ENCODE measurements at regions not wholly inside any gene's neighbourhood (a gene's known extent, or its start where the extent isn't known, plus 50 kb on each side); places are given as distances from the start of the nearest gene placed in this dataset.

GRCh38 chr10:47130491-47130890 is 169.5 kb upstream of the GDF10 start:
- no peaks in the 10 kb centered on the region for H3K36me3 Mint-ChIP-seq (ENCODE audit: low read depth)
- H3K9me3 Mint-ChIP-seq, result no peaks in the 10 kb centered on the region
- no peak overlapping the region for H3K4me3 Mint-ChIP-seq
- intact Hi-C loops (cut with micrococcal nuclease), result no loop called here
- peaks cover 4% of the 10 kb centered on the region for H3K4me1 Mint-ChIP-seq
- no peak for ATAC-seq (ENCODE audit: low read depth)
- no peak for TF ChIP-seq CTCF (IDR thresholded peaks at IDR 0.05)
- POLR2A ChIA-PET, result no interaction called here
- CTCF ChIA-PET, result no interaction called here
- DNase-seq, result no peak
- H3K27me3 Mint-ChIP-seq, result no peaks in the 10 kb centered on the region
- H3K27ac Mint-ChIP-seq, result no peak overlapping the region

- Mint-ChIP-seq H3K36me3 (ENCODE audit: low read depth) (no peaks in the 10 kb centered on the region), H3K4me3 (no peak overlapping the region), H3K27ac (no peak overlapping the region), H3K4me1 (peaks cover 4% of the 10 kb centered on the region), H3K27me3 (no peaks in the 10 kb centered on the region), H3K9me3 (no peaks in the 10 kb centered on the region)
- DNase-seq, result no peak
- TF ChIP-seq CTCF (IDR thresholded peaks at IDR 0.05), result no peak
- POLR2A ChIA-PET, result no interaction called here
- intact Hi-C loops (cut with micrococcal nuclease), result no loop called here
- CTCF ChIA-PET, result no interaction called here
- no peak for ATAC-seq (ENCODE audit: low read depth)
Observed at GRCh38 chr10:47133871-47134570, 166.0 kb upstream of the GDF10 start.

- intact Hi-C loops (cut with micrococcal nuclease), result no loop called here
- H3K27me3 Mint-ChIP-seq, result no peaks in the 10 kb centered on the region
- DNase-seq, result no peak
- ATAC-seq (ENCODE audit: low read depth), result no peak
- H3K9me3 Mint-ChIP-seq, result no peaks in the 10 kb centered on the region
- no peaks in the 10 kb centered on the region for H3K36me3 Mint-ChIP-seq (ENCODE audit: low read depth)
- H3K4me1 Mint-ChIP-seq, result peaks cover 4% of the 10 kb centered on the region
- H3K27ac Mint-ChIP-seq, result no peak overlapping the region
- POLR2A ChIA-PET, result no interaction called here
- no peak for TF ChIP-seq CTCF (IDR thresholded peaks at IDR 0.05)
- no peak overlapping the region for H3K4me3 Mint-ChIP-seq
- CTCF ChIA-PET, result no interaction called here
Observed at GRCh38 chr10:47136866-47137265, 163.1 kb upstream of the GDF10 start.

- POLR2A ChIA-PET, result no interaction called here
- H3K4me1 Mint-ChIP-seq, result peaks cover 4% of the 10 kb centered on the region
- CTCF ChIA-PET, result no interaction called here
- no peak for ATAC-seq (ENCODE audit: low read depth)
- no peaks in the 10 kb centered on the region for H3K27me3 Mint-ChIP-seq
- intact Hi-C loops (cut with micrococcal nuclease), result no loop called here
- H3K36me3 Mint-ChIP-seq (ENCODE audit: low read depth), result no peaks in the 10 kb centered on the region
- no peak overlapping the region for H3K27ac Mint-ChIP-seq
- DNase-seq, result no peak
- H3K9me3 Mint-ChIP-seq, result no peaks in the 10 kb centered on the region
- no peak for TF ChIP-seq CTCF (IDR thresholded peaks at IDR 0.05)
- H3K4me3 Mint-ChIP-seq, result no peak overlapping the region
Observed at GRCh38 chr10:47137311-47137851, 162.6 kb upstream of the GDF10 start.

GRCh38 chr10:47139121-47139520 is 160.9 kb upstream of the GDF10 start:
- Mint-ChIP-seq H3K36me3 (ENCODE audit: low read depth) (no peaks in the 10 kb centered on the region), H3K4me3 (no peak overlapping the region), H3K4me1 (peaks cover under 1% of the 10 kb centered on the region), H3K9me3 (no peaks in the 10 kb centered on the region), H3K27me3 (no peaks in the 10 kb centered on the region), H3K27ac (no peak overlapping the region)
- CTCF ChIA-PET, result no interaction called here
- ATAC-seq (ENCODE audit: low read depth) (no peak), DNase-seq (no peak)
- POLR2A ChIA-PET, result no interaction called here
- no peak for TF ChIP-seq CTCF (IDR thresholded peaks at IDR 0.05)
- intact Hi-C loops (cut with micrococcal nuclease), result no loop called here

All from activated B cell treated with CpG ODN at 0.5 μM for 24 hours (primary cell).